Stomach (tissue), 4 donors: ENCODE measurements at regions not wholly inside any gene's neighbourhood (a gene's known extent, or its start where the extent isn't known, plus 50 kb on each side); places are given as distances from the start of the nearest gene placed in this dataset.

Experiments used
- EP300 ChIP-seq: sonication (generic); formaldehyde crosslinking; IDR thresholded peaks from one replicate; pipeline ENCODE4 v1.6.1; 2017; ENCODE audit warnings: antibody characterized with exemption
- POLR2A ChIP-seq, 4 donors: fragments of 450-650 bp; IDR thresholded peaks; one replicate each; pipeline ENCODE4 v1.6.1; 2016; ENCODE audit warnings: antibody characterized with exemption in 4 of 4, control low read depth in 2 of 4, mild to moderate bottlenecking in 1 of 4, moderate library complexity in 1 of 4

- TF ChIP-seq EP300, result no peak
- TF ChIP-seq POLR2A (IDR thresholded peaks at IDR 0.05), result no peak
These were observed 137.8 kb downstream of the CEP135 start for GRCh38 chr4:56086561-56086960.
